Retinal pigment epithelial cell (primary cell): ENCODE measurements at regions not wholly inside any gene's neighbourhood (a gene's known extent, or its start where the extent isn't known, plus 50 kb on each side); places are given as distances from the start of the nearest gene placed in this dataset.

Experiments used
- DNase-seq: peaks from one replicate; pipeline ENCODE4 v3.0.0-alpha.2; 2010; ENCODE audit warnings: low read depth
- H3K4me3 ChIP-seq: 2 replicates; pipeline ENCODE4 v1.5.1; 2011; ENCODE audit warnings: mild to moderate bottlenecking, low read length, control low read depth, moderate library complexity
- TF ChIP-seq, protein P1 (sequence below): conservative IDR thresholded peaks from 2 replicates; pipeline ENCODE4 v1.5.1; 2011; ENCODE audit warnings: low read depth, low read length, control low read depth, inconsistent platforms

DNA sequence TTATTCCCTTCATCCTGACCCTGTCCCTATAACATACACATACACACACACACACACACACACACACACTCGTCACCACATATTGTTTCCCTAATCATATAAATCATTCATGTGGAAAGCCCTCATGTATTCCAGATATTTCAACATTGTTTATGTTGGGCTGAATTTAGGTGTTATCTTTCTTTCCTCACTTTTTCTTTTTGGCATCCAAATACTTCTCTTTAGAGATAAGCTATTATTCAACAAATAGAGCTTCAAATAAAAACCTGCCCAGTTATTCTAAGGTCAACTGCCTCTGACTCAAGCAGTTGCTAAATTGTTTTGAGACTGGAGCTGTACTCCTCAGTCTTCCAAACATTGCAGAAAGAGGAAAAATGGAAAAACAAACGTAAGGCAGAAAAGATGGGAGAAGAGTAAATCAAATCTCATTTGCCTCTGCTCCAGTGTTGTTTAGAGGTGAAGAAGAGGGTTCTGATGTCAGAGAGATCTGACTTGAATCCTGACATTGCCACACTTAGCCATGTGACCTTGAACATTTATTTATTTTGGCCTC lies 215.7 kb downstream of the GAS1 start:
- TF ChIP-seq, protein P1, sequence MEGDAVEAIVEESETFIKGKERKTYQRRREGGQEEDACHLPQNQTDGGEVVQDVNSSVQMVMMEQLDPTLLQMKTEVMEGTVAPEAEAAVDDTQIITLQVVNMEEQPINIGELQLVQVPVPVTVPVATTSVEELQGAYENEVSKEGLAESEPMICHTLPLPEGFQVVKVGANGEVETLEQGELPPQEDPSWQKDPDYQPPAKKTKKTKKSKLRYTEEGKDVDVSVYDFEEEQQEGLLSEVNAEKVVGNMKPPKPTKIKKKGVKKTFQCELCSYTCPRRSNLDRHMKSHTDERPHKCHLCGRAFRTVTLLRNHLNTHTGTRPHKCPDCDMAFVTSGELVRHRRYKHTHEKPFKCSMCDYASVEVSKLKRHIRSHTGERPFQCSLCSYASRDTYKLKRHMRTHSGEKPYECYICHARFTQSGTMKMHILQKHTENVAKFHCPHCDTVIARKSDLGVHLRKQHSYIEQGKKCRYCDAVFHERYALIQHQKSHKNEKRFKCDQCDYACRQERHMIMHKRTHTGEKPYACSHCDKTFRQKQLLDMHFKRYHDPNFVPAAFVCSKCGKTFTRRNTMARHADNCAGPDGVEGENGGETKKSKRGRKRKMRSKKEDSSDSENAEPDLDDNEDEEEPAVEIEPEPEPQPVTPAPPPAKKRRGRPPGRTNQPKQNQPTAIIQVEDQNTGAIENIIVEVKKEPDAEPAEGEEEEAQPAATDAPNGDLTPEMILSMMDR, result no peak
- DNase-seq, result peak; percentile 69
- H3K4me3 ChIP-seq, result no peak overlapping the region

DNA sequence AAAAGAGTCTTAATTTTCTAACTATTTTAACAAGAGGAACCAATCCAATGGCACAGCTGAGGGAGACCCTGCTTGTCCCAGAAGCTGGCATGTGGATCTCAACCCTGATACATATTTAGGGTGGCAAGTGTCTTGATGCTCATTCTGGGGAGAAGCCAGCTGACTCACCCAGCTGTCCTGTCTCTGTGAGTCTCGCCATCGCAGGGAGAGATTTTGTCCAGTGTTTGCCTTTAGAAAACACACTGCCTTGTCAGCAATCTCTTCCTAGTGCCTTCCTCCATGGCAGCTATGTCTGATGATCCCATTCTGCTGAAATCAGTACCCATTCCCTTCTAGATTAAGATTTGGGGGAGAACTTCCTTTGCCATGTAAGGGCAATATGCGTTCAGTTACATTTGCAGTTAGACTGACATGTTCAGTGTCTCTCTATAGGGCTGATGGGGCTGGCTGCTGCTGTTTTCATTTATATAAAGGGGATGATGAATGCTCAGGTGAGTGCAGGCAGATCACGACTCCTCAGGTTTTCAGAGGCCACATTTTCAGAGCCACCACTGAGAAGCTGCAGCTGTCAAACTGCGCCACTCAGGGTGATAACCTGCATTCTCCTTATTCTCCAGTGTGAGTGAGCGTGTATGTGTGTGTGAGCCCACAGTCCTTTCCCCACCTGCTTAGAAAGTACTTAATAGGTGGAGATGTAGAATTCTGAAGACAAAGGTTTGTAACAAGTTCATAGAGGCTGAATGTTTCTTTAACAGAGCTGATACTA lies 217.0 kb downstream of the GAS1 start:
- TF ChIP-seq, protein P1, result no peak
- no peak overlapping the region for H3K4me3 ChIP-seq
- no peak for DNase-seq

DNA sequence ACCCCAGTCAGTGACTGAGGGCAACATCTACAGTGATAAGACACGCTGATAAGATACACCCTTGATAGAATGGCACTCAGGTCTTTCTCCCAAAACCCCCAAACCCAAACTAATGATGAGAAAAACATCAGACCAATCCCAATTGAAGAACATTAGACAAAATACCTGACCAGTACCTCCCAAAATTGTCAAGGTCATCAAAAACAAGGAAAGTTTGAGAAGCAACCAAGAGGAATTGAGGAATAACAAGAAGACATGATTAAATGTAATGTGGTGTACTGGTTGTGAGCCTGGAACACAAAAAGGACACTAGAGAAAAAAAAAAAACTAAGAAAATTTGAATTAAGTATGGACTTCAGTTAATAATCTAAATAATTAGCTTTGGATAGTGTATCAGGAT lies 222.8 kb downstream of the GAS1 start:
- no peak for DNase-seq
- no peak overlapping the region for H3K4me3 ChIP-seq
- TF ChIP-seq, protein P1, result no peak

DNA sequence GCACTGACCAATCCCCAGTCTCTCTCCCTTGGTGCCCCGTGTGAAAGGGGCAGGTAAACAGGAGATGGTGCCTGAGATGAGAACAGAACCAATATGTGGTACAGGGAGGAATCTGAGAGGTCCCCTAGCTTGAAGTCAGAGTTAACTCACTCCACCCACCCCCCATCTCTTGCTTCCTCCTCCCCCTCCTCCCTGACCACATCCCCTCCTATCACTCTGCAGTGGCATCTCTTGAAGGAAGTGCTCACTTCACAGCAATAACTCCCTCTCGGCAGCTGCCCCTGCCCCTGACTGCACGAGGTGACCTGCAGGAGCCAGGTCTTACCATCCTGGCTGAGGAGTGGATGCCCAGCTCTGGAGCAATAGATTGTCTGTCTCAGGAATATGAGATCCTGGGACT lies 224.0 kb downstream of the GAS1 start:
- TF ChIP-seq, protein P1, result no peak
- H3K4me3 ChIP-seq, result no peak overlapping the region
- DNase-seq, result no peak

DNA sequence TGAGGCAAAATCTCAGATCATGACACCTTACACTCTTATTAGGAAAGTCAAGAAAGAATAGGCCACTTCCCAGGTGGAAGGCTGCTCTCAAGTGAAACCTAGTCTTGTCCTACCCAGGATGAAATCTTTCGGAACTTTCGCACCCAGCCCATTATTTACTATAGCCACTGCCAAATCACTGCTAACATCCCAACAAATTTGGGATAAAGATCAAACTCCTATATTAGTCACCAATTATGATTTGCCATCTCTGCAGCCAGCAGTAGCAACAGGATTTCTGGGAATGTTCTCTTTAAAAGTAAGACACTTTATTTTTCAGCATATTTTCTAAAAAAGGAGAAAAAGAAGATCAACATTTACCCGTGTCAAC lies 224.6 kb downstream of the GAS1 start:
- no peak for DNase-seq
- TF ChIP-seq, protein P1, result no peak

DNA sequence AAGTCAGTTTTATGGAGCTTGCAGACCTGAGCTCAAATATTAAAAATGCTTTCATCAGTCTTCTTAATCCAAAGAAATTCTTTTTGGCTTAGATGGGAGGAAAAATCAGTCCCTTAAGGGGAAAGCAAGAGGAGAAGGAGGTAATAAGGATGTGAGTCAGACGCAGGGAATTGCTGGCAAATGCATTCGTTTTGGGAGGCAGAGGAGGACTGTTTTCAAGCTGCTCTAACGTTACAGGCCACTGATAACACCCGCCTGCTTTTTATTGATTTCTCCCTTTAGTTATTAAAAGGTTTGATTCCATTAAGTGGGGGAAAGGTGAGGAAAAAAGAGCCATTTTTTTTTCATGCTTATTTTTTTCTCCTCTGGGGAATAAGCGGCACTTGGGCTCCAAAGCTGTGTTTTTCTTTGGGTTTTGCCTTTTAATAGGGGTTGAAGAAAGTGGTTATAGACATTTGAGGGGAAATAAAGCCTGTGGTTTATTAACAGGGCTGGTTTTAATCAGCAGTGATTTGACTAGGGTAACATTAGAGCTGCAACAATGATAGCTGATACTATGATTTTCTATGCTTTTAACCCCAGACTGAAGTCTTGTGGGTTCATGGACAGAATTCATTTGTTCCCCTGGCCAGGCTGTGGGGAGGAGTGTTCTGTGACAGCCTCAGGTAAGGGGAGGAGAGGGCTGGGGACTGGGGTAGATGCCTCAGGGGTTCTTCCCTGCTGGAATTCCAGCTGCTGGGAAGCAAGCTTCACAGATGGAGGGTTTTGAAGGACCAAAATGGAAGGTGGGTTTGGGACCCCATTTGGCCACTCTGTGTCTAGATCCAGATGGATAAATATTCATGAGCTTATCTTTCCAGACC lies 225.2 kb downstream of the GAS1 start:
- no peak overlapping the region for H3K4me3 ChIP-seq
- peak; percentile 75 for DNase-seq
- TF ChIP-seq, protein P1, result no peak

More for the DNA sequence above, 224.6 kb downstream of the GAS1 start:
- H3K4me3 ChIP-seq, result no peak overlapping the region
